Tibial nerve (tissue), 4 donors: ENCODE measurements at regions not wholly inside any gene's neighbourhood (a gene's known extent, or its start where the extent isn't known, plus 50 kb on each side); places are given as distances from the start of the nearest gene placed in this dataset.

Experiments used
- EP300 ChIP-seq, 2 donors: sonication (generic); formaldehyde crosslinking; IDR thresholded peaks; one replicate each; pipeline ENCODE4 v1.6.1; 2017; ENCODE audit warnings: antibody characterized with exemption in 2 of 2, mild to moderate bottlenecking in 1 of 2
- POLR2A ChIP-seq, 2 donors: fragments of 450-650 bp; IDR thresholded peaks; one replicate each; pipeline ENCODE4 v1.6.1; 2017; ENCODE audit warnings: antibody characterized with exemption in 2 of 2, mild to moderate bottlenecking in 2 of 2, moderate library complexity in 2 of 2
- TF ChIP-seq, protein P1 (sequence below), 5 experiments: fragments of 200-600 bp in 3 of 5; fragments of 450-650 bp in 2 of 5; sonication (generic) in 3 of 5; IDR thresholded peaks; one replicate each; pipeline ENCODE4 v1.5.1; 2016 to 2019; ENCODE audit warnings: antibody characterized with exemption in 5 of 5, mild to moderate bottlenecking in 3 of 5, moderate library complexity in 2 of 5

GRCh38 chr5:172530878-172531703, 76.8 kb upstream of the SH3PXD2B start:
- TF ChIP-seq, protein P1, sequence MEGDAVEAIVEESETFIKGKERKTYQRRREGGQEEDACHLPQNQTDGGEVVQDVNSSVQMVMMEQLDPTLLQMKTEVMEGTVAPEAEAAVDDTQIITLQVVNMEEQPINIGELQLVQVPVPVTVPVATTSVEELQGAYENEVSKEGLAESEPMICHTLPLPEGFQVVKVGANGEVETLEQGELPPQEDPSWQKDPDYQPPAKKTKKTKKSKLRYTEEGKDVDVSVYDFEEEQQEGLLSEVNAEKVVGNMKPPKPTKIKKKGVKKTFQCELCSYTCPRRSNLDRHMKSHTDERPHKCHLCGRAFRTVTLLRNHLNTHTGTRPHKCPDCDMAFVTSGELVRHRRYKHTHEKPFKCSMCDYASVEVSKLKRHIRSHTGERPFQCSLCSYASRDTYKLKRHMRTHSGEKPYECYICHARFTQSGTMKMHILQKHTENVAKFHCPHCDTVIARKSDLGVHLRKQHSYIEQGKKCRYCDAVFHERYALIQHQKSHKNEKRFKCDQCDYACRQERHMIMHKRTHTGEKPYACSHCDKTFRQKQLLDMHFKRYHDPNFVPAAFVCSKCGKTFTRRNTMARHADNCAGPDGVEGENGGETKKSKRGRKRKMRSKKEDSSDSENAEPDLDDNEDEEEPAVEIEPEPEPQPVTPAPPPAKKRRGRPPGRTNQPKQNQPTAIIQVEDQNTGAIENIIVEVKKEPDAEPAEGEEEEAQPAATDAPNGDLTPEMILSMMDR (IDR thresholded peaks at IDR 0.05): no peak
- TF ChIP-seq POLR2A (IDR thresholded peaks at IDR 0.05) (no peak), EP300 (IDR thresholded peaks at IDR 0.05) (no peak)
